Bronchial epithelial cell (primary cell): ENCODE measurements at regions not wholly inside any gene's neighbourhood (a gene's known extent, or its start where the extent isn't known, plus 50 kb on each side); places are given as distances from the start of the nearest gene placed in this dataset.

Source experiments
- DNase-seq: peaks from one replicate; pipeline ENCODE4 v3.0.0-alpha.2; 2010; ENCODE audit warnings: low read depth
- FAIRE-seq: peaks from 2 replicates; lab custom pipeline; 2011; peaks lifted over from hg19 to GRCh38; lab: Jason Lieb, UNC
- H3K27me3 ChIP-seq: 2 replicates; pipeline ENCODE4 v1.5.1; 2011; ENCODE audit warnings: low read length; ENCODE audit not compliant: control insufficient read depth, insufficient read depth
- H3K36me3 ChIP-seq: 2 replicates; pipeline ENCODE4 v1.5.1; 2011; ENCODE audit warnings: low read length; ENCODE audit not compliant: control insufficient read depth, insufficient read depth
- H3K4me3 ChIP-seq: 2 replicates; pipeline ENCODE4 v1.5.1; 2011; ENCODE audit warnings: mild to moderate bottlenecking, low read depth, low read length, control low read depth
- TF ChIP-seq, protein P1 (sequence below): IDR thresholded peaks from 2 replicates; pipeline ENCODE4 v1.5.1; 2011; ENCODE audit warnings: mild to moderate bottlenecking, moderate library complexity, low read length, control low read depth, inconsistent platforms; ENCODE audit not compliant: insufficient read depth, severe bottlenecking

DNA sequence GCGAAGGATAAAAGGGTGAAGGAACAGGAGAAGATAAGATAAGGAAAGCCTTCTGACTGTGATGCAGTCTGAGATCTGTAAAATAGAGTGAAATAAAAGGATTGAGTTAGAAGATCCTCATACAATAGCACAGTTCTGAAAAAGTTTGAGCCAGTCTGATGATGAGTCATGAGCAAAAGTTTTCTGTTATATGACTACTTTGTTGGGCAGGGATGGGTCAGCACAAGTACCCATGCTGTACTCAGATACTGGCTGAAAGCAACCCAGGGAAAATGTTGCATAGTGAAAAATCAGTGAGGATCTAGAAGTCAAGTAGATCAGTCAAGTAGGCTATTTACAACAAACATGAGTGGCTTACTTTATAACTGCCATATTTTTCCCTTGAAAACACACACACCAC is 253.5 kb downstream of the PCDH10 start:
- FAIRE-seq (no peak), DNase-seq (peak; percentile 29)
- Histone ChIP-seq H3K36me3 (no peaks in the 10 kb centered on the region), H3K4me3 (no peak overlapping the region), H3K27me3 (no peaks in the 10 kb centered on the region)
- TF ChIP-seq, protein P1, sequence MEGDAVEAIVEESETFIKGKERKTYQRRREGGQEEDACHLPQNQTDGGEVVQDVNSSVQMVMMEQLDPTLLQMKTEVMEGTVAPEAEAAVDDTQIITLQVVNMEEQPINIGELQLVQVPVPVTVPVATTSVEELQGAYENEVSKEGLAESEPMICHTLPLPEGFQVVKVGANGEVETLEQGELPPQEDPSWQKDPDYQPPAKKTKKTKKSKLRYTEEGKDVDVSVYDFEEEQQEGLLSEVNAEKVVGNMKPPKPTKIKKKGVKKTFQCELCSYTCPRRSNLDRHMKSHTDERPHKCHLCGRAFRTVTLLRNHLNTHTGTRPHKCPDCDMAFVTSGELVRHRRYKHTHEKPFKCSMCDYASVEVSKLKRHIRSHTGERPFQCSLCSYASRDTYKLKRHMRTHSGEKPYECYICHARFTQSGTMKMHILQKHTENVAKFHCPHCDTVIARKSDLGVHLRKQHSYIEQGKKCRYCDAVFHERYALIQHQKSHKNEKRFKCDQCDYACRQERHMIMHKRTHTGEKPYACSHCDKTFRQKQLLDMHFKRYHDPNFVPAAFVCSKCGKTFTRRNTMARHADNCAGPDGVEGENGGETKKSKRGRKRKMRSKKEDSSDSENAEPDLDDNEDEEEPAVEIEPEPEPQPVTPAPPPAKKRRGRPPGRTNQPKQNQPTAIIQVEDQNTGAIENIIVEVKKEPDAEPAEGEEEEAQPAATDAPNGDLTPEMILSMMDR: no peak

DNA sequence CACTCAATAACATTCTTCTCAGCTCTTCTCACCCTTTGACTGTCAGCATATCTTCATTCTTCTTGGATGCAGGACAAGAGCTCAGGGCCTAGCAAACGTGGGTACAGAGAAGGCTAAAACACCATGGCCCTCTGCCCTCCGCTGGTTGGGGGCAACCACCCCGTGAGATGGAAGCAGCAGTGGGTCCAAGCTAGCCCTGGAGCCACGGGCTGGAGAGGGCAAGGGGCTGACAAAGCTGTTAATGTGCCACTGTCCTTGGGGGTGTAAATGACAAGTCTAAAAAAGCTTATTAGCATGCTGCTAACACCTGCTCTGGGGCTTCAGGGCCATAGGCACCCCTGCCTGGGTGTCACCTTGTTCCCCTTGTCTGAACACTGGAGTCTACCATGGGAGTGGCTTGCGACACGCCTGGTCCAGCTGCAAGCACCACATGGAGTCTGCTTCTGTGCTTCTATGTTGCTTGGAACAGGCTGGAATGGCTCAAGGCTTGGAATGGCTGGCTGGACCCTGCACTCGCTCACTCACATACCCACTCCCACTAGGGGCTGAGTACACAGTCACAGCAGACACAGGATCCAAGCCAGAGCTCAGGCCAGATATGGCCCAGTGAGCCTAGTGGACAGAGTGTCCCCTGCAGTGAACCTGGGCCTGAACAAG is 246.0 kb downstream of the PCDH10 start:
- TF ChIP-seq, protein P1: no peak
- Histone ChIP-seq H3K36me3 (no peaks in the 10 kb centered on the region), H3K4me3 (no peak overlapping the region), H3K27me3 (no peaks in the 10 kb centered on the region)
- FAIRE-seq (peak; percentile 23), DNase-seq (no peak)

DNA sequence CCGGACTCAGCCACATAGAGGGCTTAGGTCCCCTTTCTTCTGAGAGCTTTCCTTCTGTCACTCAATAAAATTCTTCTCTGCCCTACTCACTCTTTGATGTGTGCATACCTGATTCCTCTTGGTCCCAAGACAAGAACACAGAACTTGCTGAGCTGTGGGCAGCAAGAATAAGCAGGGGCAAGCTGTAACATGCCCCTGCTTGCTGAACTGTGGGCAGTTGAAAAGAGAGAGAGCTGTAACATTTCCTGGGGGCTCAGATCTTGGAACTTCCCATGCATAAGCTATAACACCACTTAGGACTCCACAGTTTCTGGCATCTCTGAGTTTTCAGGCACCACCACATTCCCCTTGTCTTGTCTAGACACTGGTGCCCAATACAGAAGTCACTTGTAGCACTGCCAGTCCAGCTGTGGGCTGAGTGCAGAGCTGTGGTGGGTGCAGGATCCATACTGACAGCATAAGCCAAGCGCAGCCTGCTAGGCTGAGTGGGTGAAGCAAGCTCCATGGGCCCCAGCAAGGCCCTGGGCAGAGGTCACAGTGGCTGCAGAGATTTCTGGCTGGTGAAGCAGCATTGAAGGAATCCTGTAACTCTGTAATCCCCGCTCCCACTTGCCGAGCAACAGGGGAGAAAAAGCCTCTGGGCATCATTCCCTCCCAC is 241.2 kb downstream of the PCDH10 start:
- no peaks in the 10 kb centered on the region for H3K27me3 ChIP-seq
- H3K36me3 ChIP-seq: no peaks in the 10 kb centered on the region
- no peak overlapping the region for H3K4me3 ChIP-seq
- peak; percentile 22 for DNase-seq
- TF ChIP-seq, protein P1: no peak
- FAIRE-seq: no peak

DNA sequence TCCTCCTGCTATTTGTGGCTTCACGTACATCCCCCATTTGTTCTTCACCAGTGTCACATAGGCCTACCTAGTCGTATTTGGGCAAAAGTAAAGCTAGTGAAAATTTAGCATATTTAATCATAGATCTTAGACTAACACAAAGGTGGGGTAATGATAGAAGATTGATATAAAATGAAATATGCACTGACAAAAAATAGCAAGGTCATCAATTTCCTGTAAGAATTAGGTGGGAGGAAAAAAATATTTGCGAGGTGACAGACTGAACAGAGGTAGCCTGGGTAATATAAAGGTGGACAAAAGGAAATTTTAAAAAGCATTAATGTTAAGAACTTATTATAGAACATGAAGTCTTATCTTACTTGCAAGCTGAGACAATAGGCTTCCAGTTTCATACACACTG is 239.9 kb downstream of the PCDH10 start:
- Histone ChIP-seq H3K4me3 (no peak overlapping the region), H3K27me3 (no peaks in the 10 kb centered on the region), H3K36me3 (no peaks in the 10 kb centered on the region)
- DNase-seq (no peak), FAIRE-seq (no peak)
- TF ChIP-seq, protein P1: no peak

DNA sequence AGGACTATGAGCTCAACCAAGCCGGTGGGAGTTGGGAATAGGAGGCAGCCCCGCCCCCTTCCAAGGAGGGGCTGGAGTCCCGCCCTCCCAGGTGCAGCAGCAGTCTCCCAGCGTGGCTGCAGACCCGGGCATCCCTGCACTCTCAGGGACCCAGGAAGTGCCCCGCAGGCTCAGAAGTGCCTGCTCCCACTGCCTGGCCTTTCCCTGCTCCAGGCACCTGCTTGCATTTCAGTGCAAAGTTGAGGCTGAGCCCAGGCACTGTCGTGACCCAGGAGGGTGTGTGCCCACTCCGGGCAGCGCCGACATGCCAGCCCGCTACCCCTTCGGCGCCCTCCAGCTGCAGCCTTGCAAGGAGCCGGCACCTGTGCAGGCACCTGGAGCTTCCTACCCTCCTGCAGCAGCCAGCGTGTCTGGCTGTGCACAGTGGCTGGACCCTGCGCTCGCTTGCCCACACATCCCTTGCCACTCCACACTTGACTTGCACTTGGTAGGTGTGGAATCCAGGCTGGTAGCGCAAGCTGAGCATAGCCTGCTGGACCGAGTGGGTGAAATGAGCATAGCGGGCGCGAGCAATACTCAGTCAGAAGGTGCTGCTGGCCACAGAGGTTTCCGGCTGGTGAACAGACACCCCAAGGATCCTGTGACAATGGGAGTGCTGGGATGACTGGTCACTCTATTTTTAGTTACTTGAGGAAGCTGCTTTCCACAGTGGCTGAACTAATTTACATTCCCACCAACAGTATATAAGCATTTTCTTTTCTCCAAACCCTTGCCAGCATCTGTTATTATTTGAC is 236.3 kb downstream of the PCDH10 start:
- TF ChIP-seq, protein P1: no peak
- H3K4me3 ChIP-seq: no peak overlapping the region
- DNase-seq (no peak), FAIRE-seq (no peak)
- no peaks in the 10 kb centered on the region for H3K27me3 ChIP-seq
- no peaks in the 10 kb centered on the region for H3K36me3 ChIP-seq
